SK-N-SH (cell line): ENCODE measurements at regions not wholly inside any gene's neighbourhood (a gene's known extent, or its start where the extent isn't known, plus 50 kb on each side); places are given as distances from the start of the nearest gene placed in this dataset.

Experiments
- CTCF ChIA-PET: fragments of 300-600, 350-600 bp; formaldehyde crosslinking; extraction: SDS; loops from one replicate; lab custom pipeline; 2021; lab: Yijun Ruan, JAX
- POLR2A ChIA-PET: fragments of 350-600 bp; sonication (Branson Sonifier 250); formaldehyde crosslinking; extraction: SDS; loops from one replicate; lab custom pipeline; 2020; ENCODE audit warnings: antibody characterized with exemption, inconsistent platforms; lab: Yijun Ruan, JAX
- DNase-seq: peaks from one replicate; pipeline ENCODE4 v3.0.0; 2012
- H2AFZ ChIP-seq: fragments of 200-600 bp; sonication (generic); 2 replicates; pipeline ENCODE4 v1.8.1; 2016; ENCODE audit warnings: antibody characterized with exemption, mild to moderate bottlenecking, low read depth
- H3F3A ChIP-seq: fragments of 200-600 bp; sonication (generic); replicated peaks from 2 replicates; pipeline ENCODE3; 2016; ENCODE audit warnings: antibody characterized with exemption, mild to moderate bottlenecking; ENCODE audit not compliant: insufficient read depth
- H3K27ac ChIP-seq, 2 experiments: fragments of 200-500 bp in 1 of 2; fragments of 200-600 bp in 1 of 2; sonication (Bioruptor generic) in 1 of 2; sonication (generic), shearing (Covaris generic) in 1 of 2; 2 replicates each; pipeline versions ENCODE4 v1.5.1 to v1.6.1; 2014 to 2016; ENCODE audit warnings: low read depth in 2 of 2, inconsistent platforms in 1 of 2, low read length in 1 of 2, mild to moderate bottlenecking in 1 of 2, mixed read lengths in 1 of 2
- H3K27me3 ChIP-seq: fragments of 200-600 bp; sonication (generic), shearing (Covaris generic); 2 replicates; pipeline ENCODE4 v1.6.1; 2016; ENCODE audit warnings: mixed run types; ENCODE audit not compliant: insufficient read depth
- H3K36me3 ChIP-seq, 2 experiments: fragments of 200-500 bp in 1 of 2; fragments of 200-600 bp in 1 of 2; sonication (Bioruptor generic) in 1 of 2; sonication (generic) in 1 of 2; replicated peaks in 1 of 2; 2 replicates each; pipeline versions ENCODE3 to v1.5.1; 2014 to 2016; ENCODE audit warnings: low read length in 1 of 2, mild to moderate bottlenecking in 1 of 2; ENCODE audit not compliant: insufficient read depth in 2 of 2, control insufficient read depth in 1 of 2
- H3K4me1 ChIP-seq, 2 experiments: fragments of 200-500 bp in 1 of 2; fragments of 200-600 bp in 1 of 2; sonication (Bioruptor generic) in 1 of 2; sonication (generic), shearing (Covaris generic) in 1 of 2; 2 replicates each; pipeline versions ENCODE4 v1.5.1 to v1.6.1; 2014 to 2016; ENCODE audit warnings: low read depth in 1 of 2, low read length in 1 of 2, mixed run types in 1 of 2; ENCODE audit not compliant: insufficient read depth in 2 of 2, control insufficient read depth in 1 of 2
- H3K4me2 ChIP-seq: fragments of 200-600 bp; sonication (generic), shearing (Covaris generic); 2 replicates; pipeline ENCODE4 v1.6.1; 2017; ENCODE audit warnings: mixed run types
- H3K4me3 ChIP-seq, 2 experiments: fragments of 200-500 bp in 1 of 2; fragments of 200-600 bp in 1 of 2; sonication (Bioruptor generic) in 1 of 2; sonication (generic), shearing (Covaris generic) in 1 of 2; 2 replicates each; pipeline versions ENCODE4 v1.5.1 to v1.8.1; 2014 to 2016; ENCODE audit warnings: low read depth in 2 of 2, inconsistent platforms in 1 of 2, low read length in 1 of 2, mild to moderate bottlenecking in 1 of 2, mixed read lengths in 1 of 2, moderate library complexity in 1 of 2
- H3K79me2 ChIP-seq: fragments of 200-600 bp; sonication (generic); 2 replicates; pipeline ENCODE4 v1.8.1; 2017; ENCODE audit warnings: mild to moderate bottlenecking; ENCODE audit not compliant: insufficient read depth
- H3K9ac ChIP-seq: fragments of 200-600 bp; sonication (generic); 2 replicates; pipeline ENCODE4 v1.6.1; 2017; ENCODE audit warnings: mixed run types
- H3K9me2 ChIP-seq: fragments of 200-600 bp; sonication (generic); 2 replicates; pipeline ENCODE4 v1.6.1; 2017; ENCODE audit warnings: mixed run types
- H3K9me3 ChIP-seq: fragments of 200-600 bp; sonication (generic); 2 replicates; pipeline ENCODE4 v1.6.1; 2017; ENCODE audit warnings: mixed run types, mild to moderate bottlenecking, moderate library complexity
- H4K20me1 ChIP-seq: fragments of 200-600 bp; sonication (generic); 2 replicates; pipeline ENCODE4 v1.6.1; 2017; ENCODE audit warnings: mild to moderate bottlenecking, mixed run types; ENCODE audit not compliant: insufficient read depth
- CTCF ChIP-seq: fragments of 200-600 bp; sonication (generic); IDR thresholded peaks from 2 replicates; pipeline ENCODE4 v1.6.1; 2017; ENCODE audit warnings: antibody characterized with exemption, mild to moderate bottlenecking, moderate library complexity
- EP300 ChIP-seq, 2 experiments: IDR thresholded peaks; 2 replicates each; pipeline versions ENCODE4 v1.4.0 to v1.6.1; 2012; ENCODE audit warnings: borderline replicate concordance in 1 of 2, low read depth in 1 of 2, low read length in 1 of 2
- EZH2phosphoT487 ChIP-seq: fragments of 200-600 bp; sonication (generic); IDR thresholded peaks from 2 replicates; pipeline ENCODE4 v1.6.1; 2017; ENCODE audit warnings: low read depth, mixed run types, mild to moderate bottlenecking, antibody characterized with exemption, moderate library complexity, borderline replicate concordance
- FOXJ3 ChIP-seq: sonication (generic); formaldehyde crosslinking; IDR thresholded peaks from 2 replicates; pipeline ENCODE4 v1.5.1; 2020; ENCODE audit warnings: mild to moderate bottlenecking, missing genetic modification reagents
- FOXM1 ChIP-seq: IDR thresholded peaks from 2 replicates; pipeline ENCODE4 v1.4.0; 2012; ENCODE audit warnings: low read depth, mild to moderate bottlenecking
- GATA2 ChIP-seq: sonication (generic); formaldehyde crosslinking; IDR thresholded peaks from 2 replicates; pipeline ENCODE4 v1.5.0; 2020; ENCODE audit warnings: mild to moderate bottlenecking, missing genetic modification reagents
- IRF3 ChIP-seq: fragments of 150-350 bp; IDR thresholded peaks from 2 replicates; pipeline ENCODE4 v1.6.1; 2016; ENCODE audit warnings: mild to moderate bottlenecking, low read depth, low read length
- JUND ChIP-seq: IDR thresholded peaks from 2 replicates; pipeline ENCODE4 v1.4.0; 2012
- MAX ChIP-seq: IDR thresholded peaks from 2 replicates; pipeline ENCODE4 v1.4.0; 2012; ENCODE audit warnings: low read depth
- NRF1 ChIP-seq: IDR thresholded peaks from 2 replicates; pipeline ENCODE4 v1.6.1; 2012; ENCODE audit warnings: low read depth, mild to moderate bottlenecking, low read length
- PBX3 ChIP-seq: IDR thresholded peaks from 2 replicates; pipeline ENCODE4; 2012
- RAD21 ChIP-seq: IDR thresholded peaks from 2 replicates; pipeline ENCODE4 v1.6.1; 2012; ENCODE audit warnings: mild to moderate bottlenecking, low read length
- RCOR1 ChIP-seq: fragments of 150-350 bp; IDR thresholded peaks from 2 replicates; pipeline ENCODE4 v1.6.1; 2017; ENCODE audit warnings: antibody characterized with exemption, low read length
- RFX5 ChIP-seq: IDR thresholded peaks from 2 replicates; pipeline ENCODE4 v1.6.1; 2012; ENCODE audit warnings: mild to moderate bottlenecking, improper control_type of control experiment, low read length
- RXRA ChIP-seq: IDR thresholded peaks from 2 replicates; pipeline ENCODE4 v1.4.0; 2012; ENCODE audit warnings: low read depth, mild to moderate bottlenecking, borderline replicate concordance
- SIN3A ChIP-seq: IDR thresholded peaks from 2 replicates; pipeline ENCODE4 v1.6.1; 2012; ENCODE audit warnings: low read depth, mild to moderate bottlenecking, low read length, moderate library complexity, borderline replicate concordance
- SMC3 ChIP-seq: IDR thresholded peaks from 2 replicates; pipeline ENCODE4 v1.6.1; 2012; ENCODE audit warnings: low read depth, low read length, improper control_type of control experiment
- TEAD4 ChIP-seq: IDR thresholded peaks from 2 replicates; pipeline ENCODE4 v1.4.0; 2012; ENCODE audit warnings: mild to moderate bottlenecking, borderline replicate concordance; ENCODE audit not compliant: insufficient read depth
- YY1 ChIP-seq: IDR thresholded peaks from 2 replicates; pipeline ENCODE4 v1.4.0; 2012; ENCODE audit warnings: low read depth, mild to moderate bottlenecking
- WGBS: methylation state at CpG from one replicate; pipeline ENCODE4 v1.1.6; 2017; ENCODE audit warnings: low lambda C conversion rate; 5-methylcytosine and 5-hydroxymethylcytosine counted together

GRCh38 chr1:72643142-72643541, 360.8 kb upstream of the NEGR1 start:
- H3K4me1 ChIP-seq = no peaks in the 10 kb centered on the region
- DNase-seq = no peak
- no peak overlapping the region for H2AFZ ChIP-seq
- no peak overlapping the region for H3K4me2 ChIP-seq
- no peaks in the 10 kb centered on the region for H3K9me2 ChIP-seq
- H3K27ac ChIP-seq = no peak overlapping the region
- H3K9ac ChIP-seq = no peak overlapping the region
- no peak overlapping the region for H3K4me3 ChIP-seq
- no peaks in the 10 kb centered on the region for H3K27me3 ChIP-seq
- H3K36me3 ChIP-seq = no peaks in the 10 kb centered on the region
- WGBS = 39% methylated on average over 2 of the region's 2 CpGs
- H4K20me1 ChIP-seq = no peaks in the 10 kb centered on the region
- H3K9me3 ChIP-seq = no peaks in the 10 kb centered on the region
- H3K79me2 ChIP-seq = no peaks in the 10 kb centered on the region
- CTCF ChIA-PET = no interaction called here
- TF ChIP-seq GATA2 (no peak), SMC3 (no peak), FOXM1 (no peak), CTCF (no peak), EZH2phosphoT487 (no peak), RFX5 (no peak), RAD21 (no peak), SIN3A (no peak), NRF1 (no peak), YY1 (no peak), RXRA (no peak), MAX (no peak), JUND (no peak), IRF3 (no peak), RCOR1 (no peak), TEAD4 (no peak), EP300 (IDR thresholded peaks at IDR 0.05; ENCODE audit: borderline replicate concordance in 1 of 2, low read depth in 1 of 2, low read length in 1 of 2) (no peak), PBX3 (no peak), FOXJ3 (CRISPR knock-in tag) (no peak)
- TF ChIP-seq, all 33 proteins: peak for 0
- no peaks in the 10 kb centered on the region for H3F3A ChIP-seq
- POLR2A ChIA-PET = no interaction called here
